ENCODE measurements at regions not wholly inside any gene's neighbourhood (a gene's known extent, or its start where the extent isn't known, plus 50 kb on each side); places are given as distances from the start of the nearest gene placed in this dataset.

GRCh38 chr2:236748801-236749200 is 179.2 kb downstream of the ACKR3 start:
- POLR2A ChIA-PET: no interaction called here
- DNase-seq (ENCODE audit: low read depth): no peak
- TF ChIP-seq CTCF (IDR thresholded peaks at IDR 0.05; ENCODE audit: insufficient read depth, low read depth, low read length): no peak
- CTCF ChIA-PET: interaction anchor here (1.0 kb wide), 1 partner anchor 16 kb away, joined by 3 read pairs; no protein-coding TSS in a partner anchor
- no peaks in the 10 kb centered on the region for H3K36me3 ChIP-seq (ENCODE audit: control insufficient read depth, insufficient read depth, low read length)
- H3K4me3 ChIP-seq (ENCODE audit: low read depth, low read length): no peak overlapping the region
- H3K27me3 ChIP-seq (ENCODE audit: control insufficient read depth, insufficient read depth, low read length): peaks cover 6% of the 10 kb centered on the region

GRCh38 chr2:236749346-236749745 is 179.7 kb downstream of the ACKR3 start:
- POLR2A ChIA-PET: no interaction called here
- no peak for TF ChIP-seq CTCF (IDR thresholded peaks at IDR 0.05; ENCODE audit: insufficient read depth, low read depth, low read length)
- CTCF ChIA-PET: interaction anchor here (1.0 kb wide), 1 partner anchor 15 kb away, joined by 3 read pairs; no protein-coding TSS in a partner anchor
- Histone ChIP-seq H3K4me3 (ENCODE audit: low read depth, low read length) (no peak overlapping the region), H3K27me3 (ENCODE audit: control insufficient read depth, insufficient read depth, low read length) (peaks cover 6% of the 10 kb centered on the region), H3K36me3 (ENCODE audit: control insufficient read depth, insufficient read depth, low read length) (no peaks in the 10 kb centered on the region)
- DNase-seq (ENCODE audit: low read depth): peak; percentile 28

- no peak for DNase-seq (ENCODE audit: low read depth)
- H3K27me3 ChIP-seq (ENCODE audit: control insufficient read depth, insufficient read depth, low read length): peaks cover 6% of the 10 kb centered on the region
- no peaks in the 10 kb centered on the region for H3K36me3 ChIP-seq (ENCODE audit: control insufficient read depth, insufficient read depth, low read length)
- no peak overlapping the region for H3K4me3 ChIP-seq (ENCODE audit: low read depth, low read length)
- TF ChIP-seq CTCF (IDR thresholded peaks at IDR 0.05; ENCODE audit: insufficient read depth, low read depth, low read length): no peak
- ChIA-PET CTCF (interaction anchor here (0.8 kb wide), 1 partner anchor 357 kb away, joined by 3 read pairs; no protein-coding TSS in a partner anchor), POLR2A (no interaction called here)
Observed at GRCh38 chr2:236752096-236752495, 182.5 kb downstream of the ACKR3 start.

- TF ChIP-seq CTCF (IDR thresholded peaks at IDR 0.05; ENCODE audit: insufficient read depth, low read depth, low read length): no peak
- ChIA-PET POLR2A (no interaction called here), CTCF (no interaction called here)
- Histone ChIP-seq H3K36me3 (ENCODE audit: control insufficient read depth, insufficient read depth, low read length) (no peaks in the 10 kb centered on the region), H3K27me3 (ENCODE audit: control insufficient read depth, insufficient read depth, low read length) (peaks cover 9% of the 10 kb centered on the region), H3K4me3 (ENCODE audit: low read depth, low read length) (no peak overlapping the region)
- no peak for DNase-seq (ENCODE audit: low read depth)
Observed at GRCh38 chr2:236753606-236754270, 184.1 kb downstream of the ACKR3 start.

- no peak overlapping the region for H3K4me3 ChIP-seq (ENCODE audit: low read depth, low read length)
- DNase-seq (ENCODE audit: low read depth): no peak
- ChIA-PET CTCF (no interaction called here), POLR2A (no interaction called here)
- H3K27me3 ChIP-seq (ENCODE audit: control insufficient read depth, insufficient read depth, low read length): peaks cover 12% of the 10 kb centered on the region
- H3K36me3 ChIP-seq (ENCODE audit: control insufficient read depth, insufficient read depth, low read length): no peaks in the 10 kb centered on the region
- TF ChIP-seq CTCF (IDR thresholded peaks at IDR 0.05; ENCODE audit: insufficient read depth, low read depth, low read length): no peak
Observed at GRCh38 chr2:236754271-236754944, 184.8 kb downstream of the ACKR3 start.
